ENCODE measurements at regions not wholly inside any gene's neighbourhood (a gene's known extent, or its start where the extent isn't known, plus 50 kb on each side); places are given as distances from the start of the nearest gene placed in this dataset.

DNA sequence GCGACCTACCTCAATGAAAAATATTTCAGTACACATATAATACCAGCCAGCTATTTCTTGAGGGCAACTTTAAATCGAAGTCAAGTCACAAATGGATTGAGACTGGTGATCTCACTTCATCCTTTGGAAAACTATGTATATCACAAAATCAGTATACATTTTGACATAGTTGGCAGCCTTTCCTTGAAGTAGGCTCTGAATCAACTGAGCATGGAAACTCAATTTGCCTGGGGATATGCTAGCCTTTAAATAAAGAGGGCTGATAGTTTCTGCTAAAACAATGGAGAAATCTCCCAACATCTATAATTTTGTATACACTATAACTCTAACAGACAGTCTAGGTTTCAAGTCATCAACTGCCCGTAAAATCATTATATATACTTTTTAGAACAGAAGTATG is 282.8 kb upstream of the TENM3 start:
- intact Hi-C loops (cut with DNase I), result no loop called here

DNA sequence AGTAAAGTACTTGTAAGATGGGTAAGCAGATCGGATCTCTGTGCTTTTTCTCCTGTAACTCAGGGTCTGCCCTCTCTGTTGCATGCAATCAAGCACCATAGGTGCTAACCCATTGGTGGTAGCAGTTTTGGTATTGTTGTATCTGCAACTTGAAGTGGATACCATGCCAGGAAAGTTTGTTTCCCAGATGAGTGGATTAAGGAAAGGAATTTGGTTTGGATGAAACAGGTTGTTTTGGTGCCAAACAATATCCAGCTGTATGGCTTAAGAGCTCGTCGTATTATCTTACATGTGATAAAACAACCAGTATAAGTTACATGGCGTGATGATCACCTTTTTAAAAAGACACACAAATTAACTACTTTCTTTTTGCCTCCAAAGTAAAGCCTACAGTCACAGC is 280.9 kb upstream of the TENM3 start:
- intact Hi-C loops (cut with DNase I), result no loop called here
- DNase-seq (no peak), ATAC-seq (no peak)
- Histone ChIP-seq H3K9me3 (no peaks in the 10 kb centered on the region), H3K27me3 (no peaks in the 10 kb centered on the region), H3K36me3 (no peaks in the 10 kb centered on the region), H3K4me3 (no peak overlapping the region), H3K4me1 (peaks cover 0 to 12% (median 0%) of the 10 kb centered on the region in 9 donors), H3K27ac (no peak overlapping the region)
- WGBS, 2 donors, result 41 to 60% methylated on average over 4 of the region's 4 CpGs
- TF ChIP-seq, protein P1, sequence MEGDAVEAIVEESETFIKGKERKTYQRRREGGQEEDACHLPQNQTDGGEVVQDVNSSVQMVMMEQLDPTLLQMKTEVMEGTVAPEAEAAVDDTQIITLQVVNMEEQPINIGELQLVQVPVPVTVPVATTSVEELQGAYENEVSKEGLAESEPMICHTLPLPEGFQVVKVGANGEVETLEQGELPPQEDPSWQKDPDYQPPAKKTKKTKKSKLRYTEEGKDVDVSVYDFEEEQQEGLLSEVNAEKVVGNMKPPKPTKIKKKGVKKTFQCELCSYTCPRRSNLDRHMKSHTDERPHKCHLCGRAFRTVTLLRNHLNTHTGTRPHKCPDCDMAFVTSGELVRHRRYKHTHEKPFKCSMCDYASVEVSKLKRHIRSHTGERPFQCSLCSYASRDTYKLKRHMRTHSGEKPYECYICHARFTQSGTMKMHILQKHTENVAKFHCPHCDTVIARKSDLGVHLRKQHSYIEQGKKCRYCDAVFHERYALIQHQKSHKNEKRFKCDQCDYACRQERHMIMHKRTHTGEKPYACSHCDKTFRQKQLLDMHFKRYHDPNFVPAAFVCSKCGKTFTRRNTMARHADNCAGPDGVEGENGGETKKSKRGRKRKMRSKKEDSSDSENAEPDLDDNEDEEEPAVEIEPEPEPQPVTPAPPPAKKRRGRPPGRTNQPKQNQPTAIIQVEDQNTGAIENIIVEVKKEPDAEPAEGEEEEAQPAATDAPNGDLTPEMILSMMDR (IDR thresholded peaks at IDR 0.05), result no peak

More for the DNA sequence above, 282.8 kb upstream of the TENM3 start:
- H3K27me3 ChIP-seq, result no peaks in the 10 kb centered on the region
- H3K36me3 ChIP-seq, result no peaks in the 10 kb centered on the region
- DNase-seq, result no peak
- 88 to 91% methylated on average over 3 of the region's 3 CpGs for WGBS, 2 donors
- no peaks in the 10 kb centered on the region for H3K9me3 ChIP-seq
- TF ChIP-seq, protein P1 (IDR thresholded peaks at IDR 0.05), result no peak
- ATAC-seq, result no peak
- no peak overlapping the region for H3K4me3 ChIP-seq
- peaks cover 0 to 11% (median 0%) of the 10 kb centered on the region in 9 donors for H3K4me1 ChIP-seq
- H3K27ac ChIP-seq, result no peak overlapping the region

DNA sequence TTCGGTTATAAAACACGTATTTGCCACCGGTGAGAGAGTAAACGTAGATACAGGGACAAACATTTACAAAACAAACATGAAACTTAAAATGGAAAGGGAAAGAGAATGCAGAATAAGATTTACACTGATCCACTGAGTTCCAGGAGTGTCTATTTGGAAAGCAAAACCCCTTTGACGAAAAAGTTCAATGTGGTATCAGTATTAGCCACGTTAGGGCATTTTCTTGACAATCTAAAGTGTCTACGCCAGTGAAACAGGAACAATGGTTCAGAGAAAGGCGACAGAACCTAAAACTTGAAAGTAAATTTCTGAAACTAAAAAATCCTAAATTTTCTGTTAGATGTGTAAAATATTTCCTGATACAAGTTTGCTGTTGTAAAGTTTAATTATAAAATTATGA is 278.5 kb upstream of the TENM3 start:
- Histone ChIP-seq H3K4me3 (no peak overlapping the region), H3K9me3 (no peaks in the 10 kb centered on the region), H3K36me3 (no peaks in the 10 kb centered on the region), H3K27ac (no peak overlapping the region), H3K27me3 (no peaks in the 10 kb centered on the region), H3K4me1 (peaks cover 0 to 12% (median 0%) of the 10 kb centered on the region in 9 donors)
- DNase-seq (no peak), ATAC-seq (no peak)
- intact Hi-C loops (cut with DNase I), result no loop called here
- WGBS, 2 donors, result 84 to 92% methylated on average over 8 of the region's 8 CpGs
- TF ChIP-seq, protein P1 (IDR thresholded peaks at IDR 0.05), result no peak

DNA sequence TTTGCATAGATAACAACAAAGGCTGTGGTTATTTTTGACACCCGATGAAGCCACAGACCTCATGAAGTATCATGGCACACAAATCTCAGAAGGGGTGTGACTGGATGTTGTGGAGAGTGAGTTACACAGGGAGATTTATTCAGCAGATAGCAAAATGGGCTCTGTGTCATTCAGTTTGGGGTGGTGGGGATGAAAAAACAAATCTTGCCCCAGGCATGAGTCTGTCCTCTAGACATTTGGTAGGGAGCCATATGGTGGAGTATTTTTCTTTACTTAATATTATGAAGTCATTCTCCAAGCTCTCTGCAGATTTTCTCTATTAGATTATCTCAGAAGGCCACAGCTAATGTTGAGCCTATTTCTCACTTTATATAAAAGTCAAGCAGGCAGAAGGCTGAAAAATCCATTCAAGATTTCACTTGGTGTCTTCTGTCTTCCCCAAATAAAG is 277.1 kb upstream of the TENM3 start:
- ATAC-seq, result no peak
- Histone ChIP-seq H3K27ac (no peak overlapping the region), H3K9me3 (no peaks in the 10 kb centered on the region), H3K27me3 (no peaks in the 10 kb centered on the region), H3K4me3 (no peak overlapping the region), H3K36me3 (no peaks in the 10 kb centered on the region), H3K4me1 (peaks cover 0 to 12% (median 0%) of the 10 kb centered on the region in 9 donors)
- TF ChIP-seq, protein P1 (IDR thresholded peaks at IDR 0.05), result no peak
- 36 to 46% methylated on average over 1 of the region's 1 CpG for WGBS, 2 donors
- DNase-seq, result no peak
- intact Hi-C loops (cut with DNase I), result no loop called here
